Muscle layer of duodenum (tissue), 2 donors: ENCODE measurements at regions not wholly inside any gene's neighbourhood (a gene's known extent, or its start where the extent isn't known, plus 50 kb on each side); places are given as distances from the start of the nearest gene placed in this dataset.
"Not testable (repeated sequence)": the region's sequence is repeated elsewhere in the genome, so short reads cannot be mapped to it uniquely, and the experiment has no call there.

Experiments
- H3K27ac ChIP-seq: one replicate; pipeline ENCODE4 v1.7.0; 2013; ENCODE audit warnings: mild to moderate bottlenecking, low read length
- H3K27me3 ChIP-seq: one replicate; pipeline ENCODE4 v1.7.0; 2013; ENCODE audit warnings: low read depth, mild to moderate bottlenecking, control low read depth, low read length
- H3K36me3 ChIP-seq, 2 donors: one replicate each; pipeline ENCODE4 v1.7.0; 2013; ENCODE audit warnings: low read length in 2 of 2, control low read depth in 1 of 2, mild to moderate bottlenecking in 1 of 2; ENCODE audit not compliant: insufficient read depth in 2 of 2, control insufficient read depth in 1 of 2
- H3K4me1 ChIP-seq, 2 donors: one replicate each; pipeline ENCODE4 v1.7.0; 2013; ENCODE audit warnings: low read length in 2 of 2, mild to moderate bottlenecking in 2 of 2, control low read depth in 1 of 2, moderate library complexity in 1 of 2; ENCODE audit not compliant: insufficient read depth in 2 of 2, control insufficient read depth in 1 of 2
- H3K4me3 ChIP-seq, 2 donors: one replicate each; pipeline ENCODE4 v1.7.0; 2013; ENCODE audit warnings: low read length in 2 of 2, low read depth in 1 of 2, mild to moderate bottlenecking in 1 of 2
- H3K9me3 ChIP-seq, 2 donors: one replicate each; pipeline ENCODE4 v1.7.0; 2013; ENCODE audit warnings: low read length in 2 of 2, control low read depth in 1 of 2, mild to moderate bottlenecking in 1 of 2; ENCODE audit not compliant: control insufficient read depth in 1 of 2
- donor health status: healthy.

GRCh38 chr4:1571165-1572009 lies 112.7 kb downstream of the FAM53A start:
- Histone ChIP-seq H3K4me1 (no peaks in the 10 kb centered on the region), H3K27ac (no peak overlapping the region), H3K36me3 (no peaks in the 10 kb centered on the region), H3K27me3 (no peaks in the 10 kb centered on the region), H3K9me3 (no peaks in the 10 kb centered on the region), H3K4me3 (no peak overlapping the region)

DNA sequence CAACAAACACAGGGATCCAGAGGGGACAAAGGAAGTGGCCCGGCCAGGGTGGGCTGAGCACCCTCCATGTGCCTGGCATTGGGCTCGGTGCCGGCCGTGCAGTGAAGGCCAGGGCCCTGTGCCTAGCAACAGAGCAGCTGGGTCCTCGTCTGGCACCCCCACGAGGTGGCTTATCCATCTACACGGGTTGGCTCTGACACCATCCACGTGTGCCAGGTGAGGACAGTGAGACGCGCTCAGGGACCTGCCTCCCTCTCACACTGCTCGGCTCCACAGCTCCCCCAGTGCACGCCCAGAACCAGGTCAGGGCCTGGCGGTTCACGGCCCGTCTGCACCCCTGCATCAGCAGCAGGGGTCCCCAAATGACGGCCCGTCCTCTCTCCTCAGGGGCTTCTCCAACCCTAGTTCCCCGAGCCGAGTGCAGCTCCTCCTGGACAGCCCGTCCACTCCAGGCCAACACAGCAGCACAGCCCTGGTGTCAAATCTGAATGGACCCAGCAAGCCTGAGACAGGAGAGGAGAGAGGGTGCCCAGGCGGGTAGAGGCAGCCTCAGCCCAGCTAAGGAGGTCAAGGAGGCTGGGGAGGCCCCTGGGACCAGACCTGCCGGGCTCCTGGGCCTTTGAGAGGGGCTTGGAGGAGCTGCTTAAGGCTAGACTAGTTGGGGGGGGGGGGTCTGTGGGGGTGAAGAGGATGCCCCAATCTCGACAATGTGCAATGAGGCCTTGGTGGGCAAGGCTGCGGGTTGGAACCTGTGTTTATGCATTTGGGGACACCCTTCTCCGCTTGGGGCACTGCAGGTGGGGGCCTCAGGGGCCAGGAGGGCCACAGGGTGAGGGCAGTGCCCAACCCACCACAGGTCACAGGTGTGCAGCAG lies 113.6 kb downstream of the FAM53A start:
- H3K27me3 ChIP-seq, result no peaks in the 10 kb centered on the region
- H3K36me3 ChIP-seq, result no peaks in the 10 kb centered on the region
- no peak overlapping the region for H3K27ac ChIP-seq
- H3K4me3 ChIP-seq, result no peak overlapping the region
- H3K9me3 ChIP-seq, result no peaks in the 10 kb centered on the region
- no peaks in the 10 kb centered on the region for H3K4me1 ChIP-seq

DNA sequence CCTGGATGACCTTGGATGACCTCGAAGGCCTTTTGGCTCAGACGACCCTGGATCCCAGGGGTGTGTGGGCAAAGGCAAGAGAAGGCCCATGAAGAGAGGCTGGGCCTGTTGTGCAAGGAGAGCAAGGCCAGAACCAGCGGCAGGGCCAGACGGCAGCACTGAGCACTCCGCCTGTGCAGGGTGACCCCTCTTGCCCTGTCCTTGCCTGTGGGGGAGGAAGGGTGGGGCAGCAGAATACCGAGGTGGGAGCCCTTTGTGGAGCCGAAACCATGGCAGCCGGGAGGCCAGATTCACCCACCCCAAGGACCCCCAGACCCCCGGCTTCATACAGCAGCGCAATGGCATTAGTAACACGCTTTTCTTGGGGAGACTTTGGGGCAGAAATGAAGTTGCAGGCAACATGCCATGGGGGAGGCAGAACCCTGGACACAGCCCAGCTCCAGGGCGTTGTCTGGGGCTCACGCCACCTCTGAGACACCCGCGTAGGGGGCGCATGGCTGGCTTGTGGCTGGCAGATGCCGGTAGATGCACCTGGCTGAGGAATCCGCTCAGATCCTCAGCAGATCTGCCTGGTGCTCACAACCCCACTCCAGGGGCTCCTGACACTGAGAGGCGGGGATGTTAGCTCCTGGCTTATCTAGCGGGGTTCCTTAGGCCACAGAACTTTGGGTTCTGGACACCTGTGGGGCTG lies 114.5 kb downstream of the FAM53A start:
- Histone ChIP-seq H3K36me3 (no peaks in the 10 kb centered on the region), H3K4me1 (no peaks in the 10 kb centered on the region), H3K27ac (no peak overlapping the region), H3K9me3 (no peaks in the 10 kb centered on the region), H3K4me3 (no peak overlapping the region), H3K27me3 (no peaks in the 10 kb centered on the region)

GRCh38 chr4:1568855-1569460 lies 115.2 kb downstream of the FAM53A start:
- Histone ChIP-seq H3K4me3 (no peak overlapping the region), H3K27ac (no peak overlapping the region), H3K36me3 (no peaks in the 10 kb centered on the region), H3K27me3 (no peaks in the 10 kb centered on the region), H3K9me3 (no peaks in the 10 kb centered on the region), H3K4me1 (no peaks in the 10 kb centered on the region)

- Histone ChIP-seq H3K36me3 (no peaks in the 10 kb centered on the region), H3K4me3 (no peak overlapping the region), H3K4me1 (no peaks in the 10 kb centered on the region), H3K27ac (no peak overlapping the region), H3K9me3 (no peaks in the 10 kb centered on the region), H3K27me3 (no peaks in the 10 kb centered on the region)
Observed at GRCh38 chr4:1567808-1568581, 116.1 kb downstream of the FAM53A start.

GRCh38 chr4:1567519-1567807 lies 116.7 kb downstream of the FAM53A start:
- Histone ChIP-seq H3K27ac (no peak overlapping the region), H3K36me3 (no peaks in the 10 kb centered on the region), H3K4me3 (no peak overlapping the region), H3K9me3 (no peaks in the 10 kb centered on the region), H3K4me1 (no peaks in the 10 kb centered on the region), H3K27me3 (no peaks in the 10 kb centered on the region)

- H3K27me3 ChIP-seq, result no peaks in the 10 kb centered on the region
- no peaks in the 10 kb centered on the region for H3K9me3 ChIP-seq
- no peaks in the 10 kb centered on the region for H3K36me3 ChIP-seq
- no peak overlapping the region for H3K27ac ChIP-seq
- no peaks in the 10 kb centered on the region for H3K4me1 ChIP-seq
- H3K4me3 ChIP-seq, result no peak overlapping the region
Observed at GRCh38 chr4:1566838-1567518, 117.1 kb downstream of the FAM53A start.

DNA sequence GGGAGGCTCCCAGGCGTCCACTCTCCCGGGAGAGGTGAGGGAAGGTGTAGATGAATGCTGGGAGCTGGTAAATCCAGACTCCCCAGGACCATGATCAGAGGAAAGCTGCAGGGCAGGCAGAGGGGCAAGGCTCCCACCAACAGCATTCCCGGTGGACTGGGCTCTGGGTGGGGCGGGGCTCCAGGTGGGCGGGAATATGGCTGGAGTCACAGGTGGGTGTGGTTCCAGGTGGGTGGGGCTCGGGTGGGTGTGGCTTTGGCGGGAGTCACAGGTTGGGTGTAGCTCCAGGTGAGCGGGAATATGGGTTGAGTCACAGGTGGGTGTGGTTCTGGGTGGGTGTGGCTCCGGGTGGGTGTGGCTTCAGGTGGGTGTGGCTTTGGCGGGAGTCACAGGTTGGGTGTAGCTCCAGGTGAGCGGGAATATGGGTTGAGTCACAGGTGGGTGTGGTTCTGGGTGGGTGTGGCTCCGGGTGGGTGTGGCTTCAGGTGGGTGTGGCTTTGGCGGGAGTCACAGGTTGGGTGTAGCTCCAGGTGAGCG lies 117.7 kb downstream of the FAM53A start:
- H3K36me3 ChIP-seq, H3K4me1 ChIP-seq, H3K4me3 ChIP-seq, H3K27ac ChIP-seq, H3K9me3 ChIP-seq, H3K27me3 ChIP-seq: not testable (repeated sequence)

- Histone ChIP-seq H3K27ac (no peak overlapping the region), H3K9me3 (no peaks in the 10 kb centered on the region), H3K36me3 (no peaks in the 10 kb centered on the region), H3K27me3 (no peaks in the 10 kb centered on the region), H3K4me1 (no peaks in the 10 kb centered on the region), H3K4me3 (no peak overlapping the region)
Observed at GRCh38 chr4:1565598-1566295, 118.4 kb downstream of the FAM53A start.
